HepG2 (cell line): ENCODE measurements at regions not wholly inside any gene's neighbourhood (a gene's known extent, or its start where the extent isn't known, plus 50 kb on each side); places are given as distances from the start of the nearest gene placed in this dataset.

Experiments used
- HNF4A ChIP-seq: sonication (generic); formaldehyde crosslinking; IDR thresholded peaks from 2 replicates; pipeline ENCODE4 v1.4.0; 2020; ENCODE audit warnings: missing genetic modification reagents
- HOXA3 ChIP-seq: sonication (generic); formaldehyde crosslinking; IDR thresholded peaks from 2 replicates; pipeline ENCODE4 v1.5.0; 2020; ENCODE audit warnings: missing genetic modification reagents
- RELA ChIP-seq: sonication (generic); formaldehyde crosslinking; IDR thresholded peaks from 2 replicates; pipeline ENCODE4 v1.4.0; 2020; ENCODE audit warnings: missing genetic modification reagents
- SIN3A ChIP-seq: IDR thresholded peaks from 2 replicates; pipeline ENCODE4 v1.6.1; 2011; ENCODE audit warnings: low read depth, mild to moderate bottlenecking, control low read depth, low read length, borderline replicate concordance
- ZBTB7B ChIP-seq: sonication (generic); formaldehyde crosslinking; IDR thresholded peaks from 2 replicates; pipeline ENCODE4 v1.4.0; 2020; ENCODE audit warnings: missing genetic modification reagents
- ZFY ChIP-seq: sonication (generic); formaldehyde crosslinking; IDR thresholded peaks from 2 replicates; pipeline ENCODE4 v1.4.0; 2020; ENCODE audit warnings: missing genetic modification reagents
- ZNF329 ChIP-seq: sonication (generic); formaldehyde crosslinking; IDR thresholded peaks from 2 replicates; pipeline ENCODE4 v1.9.0; 2021; ENCODE audit warnings: low read depth, mild to moderate bottlenecking, missing genetic modification reagents
- ZNF598 ChIP-seq: sonication (generic); formaldehyde crosslinking; IDR thresholded peaks from 2 replicates; pipeline ENCODE4 v1.5.1; 2020; ENCODE audit warnings: mild to moderate bottlenecking, missing genetic modification reagents, borderline replicate concordance
- TF ChIP-seq, protein P1 (sequence below): sonication (generic); formaldehyde crosslinking; IDR thresholded peaks from 2 replicates; pipeline ENCODE4 v1.5.0; 2020; ENCODE audit warnings: missing genetic modification reagents
- TF ChIP-seq, protein P2 (sequence below): IDR thresholded peaks from 2 replicates; pipeline ENCODE4 v1.6.1; 2012; ENCODE audit warnings: inconsistent platforms
- TF ChIP-seq, protein P3 (sequence below): IDR thresholded peaks from 2 replicates; pipeline ENCODE4 v1.6.1; 2016; ENCODE audit warnings: missing compliant biosample characterization, missing genetic modification reagents, borderline replicate concordance
- TF ChIP-seq, protein P4 (sequence below): sonication (generic); formaldehyde crosslinking; IDR thresholded peaks from 2 replicates; pipeline ENCODE4 v1.5.1; 2020; ENCODE audit warnings: mild to moderate bottlenecking, missing genetic modification reagents, moderate library complexity
- TF ChIP-seq, protein P5 (sequence below): sonication (generic); formaldehyde crosslinking; IDR thresholded peaks from 2 replicates; pipeline ENCODE4 v1.4.0; 2020; ENCODE audit warnings: missing genetic modification reagents
- TF ChIP-seq, protein P6 (sequence below), 2 experiments: sonication (generic) in 1 of 2; formaldehyde crosslinking in 1 of 2; IDR thresholded peaks; 2 replicates each; pipeline versions ENCODE4 v1.5.1 to v1.6.1; 2011 to 2020; ENCODE audit warnings: borderline replicate concordance in 1 of 2, low read depth in 1 of 2, low read length in 1 of 2, mild to moderate bottlenecking in 1 of 2, missing genetic modification reagents in 1 of 2, moderate library complexity in 1 of 2
- TF ChIP-seq, protein P7 (sequence below): IDR thresholded peaks from 2 replicates; pipeline ENCODE4 v1.6.1; 2012; ENCODE audit warnings: low read length, improper control_type of control experiment

DNA sequence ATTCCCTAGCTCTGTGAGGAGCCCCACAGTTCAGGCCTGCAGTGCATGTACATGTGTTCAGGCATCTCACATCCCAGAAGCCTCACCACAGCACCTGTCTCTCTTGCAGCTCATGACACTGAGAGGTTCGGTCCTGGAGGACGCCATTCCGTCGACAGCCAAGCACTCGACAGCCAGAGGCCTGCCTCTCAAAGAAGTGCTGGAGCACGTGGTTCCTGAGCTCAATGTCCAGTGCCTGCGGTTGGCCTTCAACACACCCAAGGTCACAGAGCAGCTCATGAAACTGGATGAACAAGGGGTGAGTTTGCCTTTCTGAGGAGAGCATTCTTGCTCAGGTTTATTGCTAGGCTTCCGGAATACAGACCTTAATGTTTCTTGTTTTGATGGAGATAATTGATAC, 308.3 kb upstream of the RGS6 start (continued):
- TF ChIP-seq, protein P1, sequence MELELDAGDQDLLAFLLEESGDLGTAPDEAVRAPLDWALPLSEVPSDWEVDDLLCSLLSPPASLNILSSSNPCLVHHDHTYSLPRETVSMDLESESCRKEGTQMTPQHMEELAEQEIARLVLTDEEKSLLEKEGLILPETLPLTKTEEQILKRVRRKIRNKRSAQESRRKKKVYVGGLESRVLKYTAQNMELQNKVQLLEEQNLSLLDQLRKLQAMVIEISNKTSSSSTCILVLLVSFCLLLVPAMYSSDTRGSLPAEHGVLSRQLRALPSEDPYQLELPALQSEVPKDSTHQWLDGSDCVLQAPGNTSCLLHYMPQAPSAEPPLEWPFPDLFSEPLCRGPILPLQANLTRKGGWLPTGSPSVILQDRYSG: no peak
- TF ChIP-seq, protein P2, sequence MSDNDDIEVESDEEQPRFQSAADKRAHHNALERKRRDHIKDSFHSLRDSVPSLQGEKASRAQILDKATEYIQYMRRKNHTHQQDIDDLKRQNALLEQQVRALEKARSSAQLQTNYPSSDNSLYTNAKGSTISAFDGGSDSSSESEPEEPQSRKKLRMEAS: peak; percentile 84
- TF ChIP-seq SIN3A: no peak
- peak; percentile 84 for TF ChIP-seq HNF4A (CRISPR knock-in tag)
- peak; percentile 68 for TF ChIP-seq ZFY (CRISPR knock-in tag)
- TF ChIP-seq, protein P3, sequence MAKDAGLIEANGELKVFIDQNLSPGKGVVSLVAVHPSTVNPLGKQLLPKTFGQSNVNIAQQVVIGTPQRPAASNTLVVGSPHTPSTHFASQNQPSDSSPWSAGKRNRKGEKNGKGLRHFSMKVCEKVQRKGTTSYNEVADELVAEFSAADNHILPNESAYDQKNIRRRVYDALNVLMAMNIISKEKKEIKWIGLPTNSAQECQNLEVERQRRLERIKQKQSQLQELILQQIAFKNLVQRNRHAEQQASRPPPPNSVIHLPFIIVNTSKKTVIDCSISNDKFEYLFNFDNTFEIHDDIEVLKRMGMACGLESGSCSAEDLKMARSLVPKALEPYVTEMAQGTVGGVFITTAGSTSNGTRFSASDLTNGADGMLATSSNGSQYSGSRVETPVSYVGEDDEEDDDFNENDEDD (CRISPR knock-in tag): peak; percentile 50; the same call in 1 of the 2 replicates
- TF ChIP-seq, protein P4, sequence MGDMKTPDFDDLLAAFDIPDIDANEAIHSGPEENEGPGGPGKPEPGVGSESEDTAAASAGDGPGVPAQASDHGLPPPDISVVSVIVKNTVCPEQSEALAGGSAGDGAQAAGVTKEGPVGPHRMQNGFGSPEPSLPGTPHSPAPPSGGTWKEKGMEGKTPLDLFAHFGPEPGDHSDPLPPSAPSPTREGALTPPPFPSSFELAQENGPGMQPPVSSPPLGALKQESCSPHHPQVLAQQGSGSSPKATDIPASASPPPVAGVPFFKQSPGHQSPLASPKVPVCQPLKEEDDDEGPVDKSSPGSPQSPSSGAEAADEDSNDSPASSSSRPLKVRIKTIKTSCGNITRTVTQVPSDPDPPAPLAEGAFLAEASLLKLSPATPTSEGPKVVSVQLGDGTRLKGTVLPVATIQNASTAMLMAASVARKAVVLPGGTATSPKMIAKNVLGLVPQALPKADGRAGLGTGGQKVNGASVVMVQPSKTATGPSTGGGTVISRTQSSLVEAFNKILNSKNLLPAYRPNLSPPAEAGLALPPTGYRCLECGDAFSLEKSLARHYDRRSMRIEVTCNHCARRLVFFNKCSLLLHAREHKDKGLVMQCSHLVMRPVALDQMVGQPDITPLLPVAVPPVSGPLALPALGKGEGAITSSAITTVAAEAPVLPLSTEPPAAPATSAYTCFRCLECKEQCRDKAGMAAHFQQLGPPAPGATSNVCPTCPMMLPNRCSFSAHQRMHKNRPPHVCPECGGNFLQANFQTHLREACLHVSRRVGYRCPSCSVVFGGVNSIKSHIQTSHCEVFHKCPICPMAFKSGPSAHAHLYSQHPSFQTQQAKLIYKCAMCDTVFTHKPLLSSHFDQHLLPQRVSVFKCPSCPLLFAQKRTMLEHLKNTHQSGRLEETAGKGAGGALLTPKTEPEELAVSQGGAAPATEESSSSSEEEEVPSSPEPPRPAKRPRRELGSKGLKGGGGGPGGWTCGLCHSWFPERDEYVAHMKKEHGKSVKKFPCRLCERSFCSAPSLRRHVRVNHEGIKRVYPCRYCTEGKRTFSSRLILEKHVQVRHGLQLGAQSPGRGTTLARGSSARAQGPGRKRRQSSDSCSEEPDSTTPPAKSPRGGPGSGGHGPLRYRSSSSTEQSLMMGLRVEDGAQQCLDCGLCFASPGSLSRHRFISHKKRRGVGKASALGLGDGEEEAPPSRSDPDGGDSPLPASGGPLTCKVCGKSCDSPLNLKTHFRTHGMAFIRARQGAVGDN: peak; percentile 89
- TF ChIP-seq ZNF598 (CRISPR knock-in tag): no peak
- TF ChIP-seq, protein P5, sequence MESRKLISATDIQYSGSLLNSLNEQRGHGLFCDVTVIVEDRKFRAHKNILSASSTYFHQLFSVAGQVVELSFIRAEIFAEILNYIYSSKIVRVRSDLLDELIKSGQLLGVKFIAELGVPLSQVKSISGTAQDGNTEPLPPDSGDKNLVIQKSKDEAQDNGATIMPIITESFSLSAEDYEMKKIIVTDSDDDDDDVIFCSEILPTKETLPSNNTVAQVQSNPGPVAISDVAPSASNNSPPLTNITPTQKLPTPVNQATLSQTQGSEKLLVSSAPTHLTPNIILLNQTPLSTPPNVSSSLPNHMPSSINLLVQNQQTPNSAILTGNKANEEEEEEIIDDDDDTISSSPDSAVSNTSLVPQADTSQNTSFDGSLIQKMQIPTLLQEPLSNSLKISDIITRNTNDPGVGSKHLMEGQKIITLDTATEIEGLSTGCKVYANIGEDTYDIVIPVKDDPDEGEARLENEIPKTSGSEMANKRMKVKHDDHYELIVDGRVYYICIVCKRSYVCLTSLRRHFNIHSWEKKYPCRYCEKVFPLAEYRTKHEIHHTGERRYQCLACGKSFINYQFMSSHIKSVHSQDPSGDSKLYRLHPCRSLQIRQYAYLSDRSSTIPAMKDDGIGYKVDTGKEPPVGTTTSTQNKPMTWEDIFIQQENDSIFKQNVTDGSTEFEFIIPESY: peak; percentile 88
- TF ChIP-seq, protein P6, sequence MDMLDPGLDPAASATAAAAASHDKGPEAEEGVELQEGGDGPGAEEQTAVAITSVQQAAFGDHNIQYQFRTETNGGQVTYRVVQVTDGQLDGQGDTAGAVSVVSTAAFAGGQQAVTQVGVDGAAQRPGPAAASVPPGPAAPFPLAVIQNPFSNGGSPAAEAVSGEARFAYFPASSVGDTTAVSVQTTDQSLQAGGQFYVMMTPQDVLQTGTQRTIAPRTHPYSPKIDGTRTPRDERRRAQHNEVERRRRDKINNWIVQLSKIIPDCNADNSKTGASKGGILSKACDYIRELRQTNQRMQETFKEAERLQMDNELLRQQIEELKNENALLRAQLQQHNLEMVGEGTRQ (IDR thresholded peaks at IDR 0.05; ENCODE audit: low read depth, low read length): no peak
- TF ChIP-seq, protein P6 (CRISPR knock-in tag; IDR thresholded peaks at IDR 0.05; ENCODE audit: borderline replicate concordance): peak; percentile 54; the same call in 1 of the 2 replicates
- peak; percentile 61; the same call in 1 of the 2 replicates for TF ChIP-seq HOXA3 (CRISPR knock-in tag)
- no peak for TF ChIP-seq RELA (CRISPR knock-in tag)
- TF ChIP-seq, protein P7, sequence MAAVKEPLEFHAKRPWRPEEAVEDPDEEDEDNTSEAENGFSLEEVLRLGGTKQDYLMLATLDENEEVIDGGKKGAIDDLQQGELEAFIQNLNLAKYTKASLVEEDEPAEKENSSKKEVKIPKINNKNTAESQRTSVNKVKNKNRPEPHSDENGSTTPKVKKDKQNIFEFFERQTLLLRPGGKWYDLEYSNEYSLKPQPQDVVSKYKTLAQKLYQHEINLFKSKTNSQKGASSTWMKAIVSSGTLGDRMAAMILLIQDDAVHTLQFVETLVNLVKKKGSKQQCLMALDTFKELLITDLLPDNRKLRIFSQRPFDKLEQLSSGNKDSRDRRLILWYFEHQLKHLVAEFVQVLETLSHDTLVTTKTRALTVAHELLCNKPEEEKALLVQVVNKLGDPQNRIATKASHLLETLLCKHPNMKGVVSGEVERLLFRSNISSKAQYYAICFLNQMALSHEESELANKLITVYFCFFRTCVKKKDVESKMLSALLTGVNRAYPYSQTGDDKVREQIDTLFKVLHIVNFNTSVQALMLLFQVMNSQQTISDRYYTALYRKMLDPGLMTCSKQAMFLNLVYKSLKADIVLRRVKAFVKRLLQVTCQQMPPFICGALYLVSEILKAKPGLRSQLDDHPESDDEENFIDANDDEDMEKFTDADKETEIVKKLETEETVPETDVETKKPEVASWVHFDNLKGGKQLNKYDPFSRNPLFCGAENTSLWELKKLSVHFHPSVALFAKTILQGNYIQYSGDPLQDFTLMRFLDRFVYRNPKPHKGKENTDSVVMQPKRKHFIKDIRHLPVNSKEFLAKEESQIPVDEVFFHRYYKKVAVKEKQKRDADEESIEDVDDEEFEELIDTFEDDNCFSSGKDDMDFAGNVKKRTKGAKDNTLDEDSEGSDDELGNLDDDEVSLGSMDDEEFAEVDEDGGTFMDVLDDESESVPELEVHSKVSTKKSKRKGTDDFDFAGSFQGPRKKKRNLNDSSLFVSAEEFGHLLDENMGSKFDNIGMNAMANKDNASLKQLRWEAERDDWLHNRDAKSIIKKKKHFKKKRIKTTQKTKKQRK: no peak
- peak; percentile 90 for TF ChIP-seq ZNF329 (CRISPR knock-in tag)
- TF ChIP-seq ZBTB7B (CRISPR knock-in tag): no peak
